H54 (cell line): ENCODE measurements at regions not wholly inside any gene's neighbourhood (a gene's known extent, or its start where the extent isn't known, plus 50 kb on each side); places are given as distances from the start of the nearest gene placed in this dataset.

Experiments used
- DNase-seq: peaks from one replicate; pipeline ENCODE4 v3.0.0; 2011; ENCODE audit warnings: low spot score, mixed read lengths; ENCODE audit not compliant: insufficient read length
- FAIRE-seq: peaks from 3 replicates; lab custom pipeline; 2011; peaks lifted over from hg19 to GRCh38; lab: Jason Lieb, UNC
- POLR2A ChIP-seq: IDR thresholded peaks from 2 replicates; pipeline ENCODE4 v1.6.1; 2011; ENCODE audit warnings: low read depth, mild to moderate bottlenecking, low read length

DNA sequence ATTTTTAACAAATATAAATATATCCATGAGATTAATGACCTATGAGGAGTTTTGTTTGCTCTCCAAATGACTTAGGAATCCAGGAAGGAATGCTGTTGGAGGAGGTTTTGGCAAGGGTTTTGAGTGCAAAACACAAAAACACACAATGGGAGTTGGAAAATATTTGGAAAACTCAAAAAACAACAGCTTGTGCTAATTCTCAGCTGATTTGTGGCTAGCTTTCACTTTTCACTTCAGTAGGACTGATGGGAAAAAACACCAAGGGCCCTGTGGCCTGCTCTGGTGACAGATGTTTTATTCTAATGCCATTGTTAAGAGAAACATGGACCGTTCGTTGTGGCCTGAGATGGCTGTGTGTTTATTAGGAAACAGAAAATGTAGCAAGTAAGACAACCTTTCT is 113.9 kb downstream of the ALDH8A1 start:
- TF ChIP-seq POLR2A, result no peak
- DNase-seq (no peak), FAIRE-seq (no peak)

DNA sequence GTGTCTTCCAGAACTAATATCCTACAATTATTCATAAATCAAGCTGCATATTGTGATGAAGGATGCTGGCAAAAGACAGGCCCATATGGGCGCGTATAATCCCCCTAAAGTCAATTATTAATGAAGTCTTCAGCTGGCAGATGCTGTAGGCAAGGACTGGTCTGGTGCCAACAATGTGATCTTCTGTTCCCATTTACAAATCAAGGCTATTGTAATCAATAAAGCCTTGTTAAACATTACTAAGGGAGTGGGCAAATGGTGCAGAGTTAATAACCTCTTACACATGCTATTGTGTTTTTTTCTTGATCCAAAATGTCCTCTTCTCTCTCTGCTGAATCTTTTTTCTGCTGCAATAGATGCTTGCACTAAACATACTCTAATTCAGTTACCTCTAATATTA is 119.0 kb downstream of the ALDH8A1 start:
- no peak for TF ChIP-seq POLR2A
- FAIRE-seq (no peak), DNase-seq (no peak)

DNA sequence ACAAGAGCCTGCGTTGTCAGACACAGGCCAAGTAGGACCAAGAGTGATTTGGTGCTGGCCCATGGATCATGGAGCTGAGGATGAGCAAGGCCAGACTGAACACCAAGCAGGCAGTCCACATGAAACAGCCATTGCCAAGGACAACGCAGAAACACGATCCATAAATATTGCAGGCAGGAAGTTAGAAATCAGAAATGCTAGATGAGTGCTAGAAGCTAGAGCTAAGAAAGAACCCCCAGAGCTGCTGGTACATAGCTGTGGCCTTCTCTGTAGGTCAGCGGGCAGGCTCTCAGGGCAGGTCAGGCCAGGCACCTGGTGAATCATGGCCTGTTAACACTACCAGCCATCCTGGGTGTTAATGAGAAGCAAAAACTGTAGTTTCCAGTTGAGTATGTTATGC is 119.7 kb downstream of the ALDH8A1 start:
- DNase-seq, result no peak
- no peak for FAIRE-seq

DNA sequence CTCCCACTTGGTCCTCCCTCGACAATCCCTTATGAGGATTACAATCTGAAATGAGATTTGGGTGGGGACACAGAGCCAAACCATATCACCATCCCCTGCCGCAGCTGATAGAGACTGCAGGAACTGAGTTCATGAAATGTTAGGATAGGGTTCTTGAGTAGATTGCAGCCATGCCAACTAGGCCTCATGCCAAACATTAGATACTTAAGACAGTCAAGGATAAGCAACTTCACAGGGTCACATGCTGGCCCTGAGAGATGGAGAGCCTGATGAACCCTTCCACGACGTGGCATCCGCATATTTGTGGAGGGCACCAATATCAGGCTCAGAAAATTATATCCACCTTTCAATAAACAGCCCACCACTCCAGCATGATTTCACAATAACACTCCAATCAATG is 121.3 kb downstream of the ALDH8A1 start:
- FAIRE-seq (no peak), DNase-seq (no peak)
- TF ChIP-seq POLR2A, result no peak

More for the DNA sequence above, 119.7 kb downstream of the ALDH8A1 start:
- TF ChIP-seq POLR2A, result no peak

DNA sequence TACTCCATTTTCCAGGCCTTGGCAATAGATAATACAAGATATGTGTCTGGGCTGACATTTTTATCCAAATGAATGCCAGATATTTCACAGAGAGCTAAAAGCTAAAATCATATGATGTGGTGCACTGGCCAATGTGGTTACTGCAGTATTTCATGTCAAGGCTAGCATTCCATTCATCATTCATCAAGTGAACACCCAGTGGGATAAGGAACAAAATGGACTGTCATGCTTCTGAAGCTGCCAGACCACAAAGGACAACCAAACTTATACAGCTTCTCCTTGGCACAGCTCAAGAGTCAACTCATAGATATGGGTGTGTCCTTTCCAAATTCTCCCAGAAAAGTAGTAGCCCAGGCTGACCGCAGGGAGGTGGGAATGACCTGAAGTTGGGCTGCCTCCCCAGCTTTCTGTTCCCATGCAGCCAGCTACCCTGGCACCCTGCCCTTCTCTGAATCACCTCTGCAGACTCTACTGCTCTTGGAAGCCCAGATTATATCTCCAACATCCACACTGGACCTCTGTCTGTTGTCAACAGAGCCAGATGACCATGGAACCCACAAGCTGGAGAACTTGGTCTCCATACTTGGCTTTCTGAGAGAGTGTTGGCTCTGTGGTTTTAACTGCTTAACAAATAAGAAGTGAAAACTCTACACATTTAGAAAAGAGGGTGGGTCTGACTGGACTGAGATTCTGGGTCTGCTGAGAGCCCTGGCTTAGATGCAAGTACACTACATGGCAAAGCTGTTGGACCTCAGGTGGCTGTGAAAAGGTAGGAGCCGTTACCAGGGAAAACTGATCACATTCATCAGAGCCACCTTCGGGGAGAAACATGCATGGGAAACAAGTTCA is 122.8 kb downstream of the ALDH8A1 start:
- FAIRE-seq (no peak), DNase-seq (peak; percentile 15)
- TF ChIP-seq POLR2A, result no peak

DNA sequence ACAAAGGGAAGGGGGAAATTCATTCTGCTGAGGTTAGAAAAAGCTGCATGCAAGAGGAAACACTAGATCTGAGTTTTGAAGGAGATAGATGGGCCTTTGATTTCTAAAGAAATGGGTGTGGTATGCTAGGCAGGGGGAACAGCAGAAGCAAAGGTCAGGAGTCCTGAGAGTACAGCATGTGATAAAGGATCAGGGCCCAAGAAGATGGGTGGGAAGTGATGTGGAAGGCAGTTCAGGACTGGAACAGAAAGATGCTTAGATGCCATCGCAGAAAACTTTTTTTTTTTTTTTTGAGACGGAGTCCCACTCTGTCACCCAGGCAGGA is 126.2 kb downstream of the ALDH8A1 start:
- no peak for TF ChIP-seq POLR2A
- FAIRE-seq (no peak), DNase-seq (no peak)

DNA sequence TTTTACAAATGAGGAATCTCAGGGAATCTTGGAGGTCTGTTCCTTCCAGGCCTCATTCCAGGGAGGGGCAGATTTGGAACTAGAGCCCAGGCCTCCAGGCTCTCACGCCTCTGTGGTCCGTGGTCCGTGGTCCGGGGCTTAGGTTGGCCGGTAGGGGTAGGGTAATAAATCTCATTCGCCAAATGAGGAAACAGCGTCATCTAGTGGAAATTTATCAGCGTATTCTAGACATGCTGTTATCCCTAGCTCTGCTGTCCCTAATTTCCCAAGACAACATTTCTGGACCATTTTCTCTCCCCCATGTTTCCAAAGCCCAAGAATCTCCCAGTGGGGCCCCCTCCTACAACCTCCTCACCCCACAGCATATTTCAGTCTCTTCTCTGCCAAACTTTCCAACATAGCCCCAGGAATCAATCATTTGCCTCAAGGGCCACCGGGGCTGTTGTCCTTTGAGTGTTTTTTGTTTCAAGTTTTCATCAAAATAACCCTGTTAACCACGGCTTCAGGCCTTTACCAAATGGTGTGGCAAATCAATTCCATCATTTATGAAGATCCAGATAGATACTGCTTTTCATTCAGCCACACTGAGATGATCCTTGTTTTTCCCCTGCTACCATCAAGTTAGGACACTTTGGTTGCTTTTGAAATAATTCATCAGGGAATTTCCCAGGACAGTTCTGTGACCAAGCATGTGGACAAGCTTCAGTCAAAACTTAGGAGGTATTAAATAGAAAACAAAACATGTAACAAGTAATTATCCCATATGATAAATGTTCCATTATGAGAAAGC is 126.8 kb downstream of the ALDH8A1 start:
- DNase-seq, result peak; percentile 38
- FAIRE-seq, result no peak
- no peak for TF ChIP-seq POLR2A

DNA sequence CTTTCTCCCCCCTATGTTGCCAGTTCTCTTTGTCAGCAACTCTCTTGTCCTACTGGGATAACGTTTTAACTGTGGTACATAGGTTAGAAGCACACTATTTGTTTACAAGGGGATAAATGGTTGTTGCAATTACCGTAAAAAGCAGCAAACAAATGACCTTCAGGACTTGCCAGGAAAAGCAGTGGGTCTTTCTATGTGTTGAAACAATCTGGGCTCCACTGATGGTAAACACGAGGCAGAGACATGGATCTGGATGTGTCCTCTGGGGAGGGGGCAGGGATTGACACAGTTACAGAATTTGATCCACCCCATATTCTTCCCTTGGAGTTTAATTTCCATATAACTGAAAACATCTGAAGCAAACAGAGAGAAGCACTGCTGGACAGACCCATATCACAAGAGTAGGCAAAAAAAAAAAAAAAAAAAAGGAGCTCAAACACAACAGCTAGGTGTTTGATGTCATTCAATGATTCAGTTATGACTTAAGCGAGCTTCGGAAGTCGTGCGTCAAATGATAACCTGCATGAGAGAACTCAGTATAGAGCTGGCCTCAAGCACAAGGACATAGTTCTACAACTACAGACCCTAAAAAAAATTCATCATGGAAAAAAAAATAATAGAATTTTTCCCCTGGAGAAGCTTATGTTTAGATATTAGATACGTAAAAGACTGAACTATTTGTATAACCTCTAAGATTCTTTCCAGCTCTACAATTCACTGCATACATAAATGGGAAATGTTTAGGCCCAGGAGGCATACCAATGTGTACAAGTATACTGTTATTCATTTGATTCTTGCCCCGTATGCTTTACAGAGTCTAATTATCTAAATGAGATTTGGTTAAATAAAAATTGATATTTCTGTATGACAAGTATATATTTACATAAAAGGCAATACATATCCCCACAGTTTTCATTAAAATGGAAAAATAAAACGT is 127.7 kb downstream of the ALDH8A1 start:
- no peak for TF ChIP-seq POLR2A
- no peak for DNase-seq
- no peak for FAIRE-seq

DNA sequence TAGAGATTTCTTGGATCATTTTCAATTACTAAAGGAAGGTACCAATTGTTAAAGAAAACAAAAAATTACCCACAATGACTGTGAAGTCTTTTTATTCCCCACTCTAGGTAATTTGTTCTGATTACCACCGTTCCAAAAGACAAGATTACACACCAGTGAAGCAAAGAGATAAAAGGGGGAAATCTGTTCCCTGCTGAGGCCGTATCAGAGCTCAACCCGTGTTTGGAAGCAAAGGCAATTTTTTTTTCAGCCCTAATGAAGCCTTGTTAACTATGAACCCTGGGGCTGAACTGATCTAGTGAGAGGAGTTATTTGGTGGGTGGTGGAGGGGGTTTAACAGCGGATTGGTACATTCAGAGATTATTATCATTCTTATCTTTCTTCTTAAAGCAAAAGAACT is 128.5 kb downstream of the ALDH8A1 start:
- DNase-seq (no peak), FAIRE-seq (no peak)
- TF ChIP-seq POLR2A, result no peak

DNA sequence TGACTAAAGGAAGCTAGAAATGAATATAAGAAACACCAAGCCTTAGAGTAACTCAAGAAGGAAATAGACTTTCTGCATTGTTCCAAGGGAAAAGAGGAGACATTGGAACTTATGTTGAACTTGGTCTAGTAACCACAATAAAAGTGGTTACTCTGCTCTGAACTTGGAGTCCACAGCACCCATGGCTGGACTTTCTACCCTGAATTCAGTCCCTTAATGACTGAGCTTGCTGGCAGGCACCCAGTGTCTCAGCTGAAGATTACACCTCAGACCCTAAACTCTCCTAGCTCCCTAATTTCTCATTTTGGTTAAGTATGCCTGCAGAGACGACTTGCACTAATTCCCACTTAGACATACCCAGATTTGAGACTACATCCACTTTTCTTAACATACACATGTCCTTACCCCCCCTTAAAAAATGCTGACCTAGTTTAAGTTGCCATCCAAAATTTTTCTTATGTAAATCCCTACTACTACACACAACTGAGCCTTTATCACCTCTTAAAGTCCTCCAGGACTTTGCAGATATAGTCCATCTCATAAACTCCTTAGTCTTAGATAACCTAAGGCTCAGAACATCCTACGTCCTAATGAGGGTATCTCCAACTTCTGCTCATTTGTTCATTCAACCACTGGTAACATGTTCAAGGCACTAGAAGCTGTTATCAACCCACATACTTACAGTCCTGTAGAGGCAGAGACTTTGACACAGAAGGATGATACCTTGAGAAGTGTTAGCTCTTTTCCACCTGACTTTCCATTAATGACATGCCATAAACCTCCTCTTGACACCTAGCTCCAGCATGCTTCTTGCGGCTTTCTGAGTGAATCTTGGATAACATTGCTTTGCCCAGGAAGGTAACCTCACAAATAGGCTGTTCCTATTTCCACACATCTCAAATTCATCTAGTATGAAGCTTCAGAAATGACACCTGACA is 129.8 kb downstream of the ALDH8A1 start:
- no peak for FAIRE-seq
- DNase-seq, result no peak
- no peak for TF ChIP-seq POLR2A

DNA sequence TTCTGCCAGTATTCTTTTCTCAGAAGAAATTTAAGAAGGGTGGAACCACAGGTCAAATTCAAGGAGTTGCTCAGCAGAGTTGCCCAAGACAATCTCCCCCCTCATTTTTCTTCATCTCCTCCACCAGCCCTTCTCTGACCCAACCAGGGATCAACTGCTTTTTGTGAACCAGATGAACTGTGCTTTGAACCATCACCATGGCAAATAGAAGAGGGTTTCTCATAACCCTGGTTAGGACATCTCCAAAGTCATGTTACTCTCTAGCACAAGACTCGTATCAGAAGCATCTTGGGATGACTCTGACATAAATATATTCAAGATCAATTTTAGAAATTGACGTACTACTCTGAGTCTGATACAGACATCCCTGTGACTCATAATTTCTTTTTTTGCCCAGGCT is 130.7 kb downstream of the ALDH8A1 start:
- DNase-seq (no peak), FAIRE-seq (no peak)
- TF ChIP-seq POLR2A, result no peak

DNA sequence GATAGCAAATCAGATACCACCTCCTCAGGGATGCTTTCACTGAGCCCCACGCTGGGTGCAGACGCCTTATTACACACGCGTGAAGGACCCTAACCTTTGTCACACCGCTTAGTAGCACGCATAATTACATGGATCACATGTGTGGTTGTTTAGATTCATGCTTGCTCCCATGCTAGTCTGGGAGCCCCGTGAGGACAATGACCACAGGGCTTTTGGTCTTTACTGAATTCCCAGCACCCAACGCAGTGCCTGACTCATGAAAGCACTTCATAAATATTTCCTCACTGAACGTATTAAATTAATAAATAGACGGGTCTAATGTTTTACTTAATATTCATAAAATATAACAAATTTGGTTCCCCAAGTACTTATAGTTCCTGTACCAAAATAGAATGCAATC is 132.5 kb downstream of the ALDH8A1 start:
- no peak for TF ChIP-seq POLR2A
- no peak for DNase-seq
- no peak for FAIRE-seq

DNA sequence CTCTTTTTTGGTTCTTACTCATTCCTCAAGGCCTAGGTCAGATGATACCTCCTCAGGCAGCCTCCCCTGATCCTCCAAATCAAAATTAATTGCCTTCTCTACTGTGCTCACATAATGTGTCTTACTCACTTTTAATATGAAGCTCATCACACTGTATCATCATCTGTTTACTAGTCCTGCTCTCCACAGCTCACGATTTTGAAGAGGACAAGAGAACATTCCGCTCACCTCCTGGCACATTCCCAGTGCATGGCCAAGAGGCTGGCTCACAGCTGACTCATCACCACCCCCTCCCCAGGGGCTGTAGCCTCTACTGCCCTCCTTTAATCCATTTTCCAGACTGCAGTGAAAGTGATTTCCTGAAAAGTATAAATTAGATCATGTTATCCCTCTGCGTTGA is 133.1 kb downstream of the ALDH8A1 start:
- no peak for FAIRE-seq
- TF ChIP-seq POLR2A, result no peak
- DNase-seq, result no peak
